Neural progenitor cell (in vitro differentiated cells): ENCODE measurements at regions not wholly inside any gene's neighbourhood (a gene's known extent, or its start where the extent isn't known, plus 50 kb on each side); places are given as distances from the start of the nearest gene placed in this dataset.
"Not testable (repeated sequence)": the region's sequence is repeated elsewhere in the genome, so short reads cannot be mapped to it uniquely, and the experiment has no call there.

Experiments
- DNase-seq: peaks from one replicate; pipeline ENCODE4 v3.0.0-alpha.2; 2016; ENCODE audit warnings: low spot score
- H2AFZ ChIP-seq: fragments of 200-600 bp; sonication (generic); replicated peaks from 2 replicates; pipeline ENCODE4 v1.6.1; 2016; ENCODE audit warnings: antibody characterized with exemption
- H3F3A ChIP-seq: fragments of 200-600 bp; sonication (generic); 2 replicates; pipeline ENCODE4 v1.6.1; 2016; ENCODE audit warnings: antibody characterized with exemption, low read depth
- H3K27ac ChIP-seq: fragments of 200-600 bp; sonication (generic); 2 replicates; pipeline ENCODE4 v1.5.1; 2016; ENCODE audit warnings: mild to moderate bottlenecking
- H3K27me3 ChIP-seq: fragments of 200-600 bp; sonication (generic); 2 replicates; pipeline ENCODE4 v1.6.1; 2016; ENCODE audit warnings: mild to moderate bottlenecking, moderate library complexity
- H3K36me3 ChIP-seq: fragments of 200-600 bp; sonication (generic); 2 replicates; pipeline ENCODE4 v1.5.1; 2016
- H3K4me1 ChIP-seq: fragments of 200-600 bp; sonication (generic); 2 replicates; pipeline ENCODE4 v1.6.1; 2016; ENCODE audit warnings: mixed run types
- H3K4me2 ChIP-seq: fragments of 200-600 bp; sonication (generic); 2 replicates; pipeline ENCODE4 v1.6.1; 2016
- H3K4me3 ChIP-seq: fragments of 200-600 bp; sonication (generic); 2 replicates; pipeline ENCODE4 v1.5.1; 2016
- H3K79me2 ChIP-seq: fragments of 200-600 bp; sonication (generic); 2 replicates; pipeline ENCODE4 v1.6.1; 2016; ENCODE audit warnings: low read depth
- H3K9ac ChIP-seq: fragments of 200-600 bp; sonication (generic); 2 replicates; pipeline ENCODE4 v1.6.1; 2016
- H3K9me3 ChIP-seq: fragments of 200-600 bp; sonication (generic); 2 replicates; pipeline ENCODE4 v1.5.1; 2016; ENCODE audit warnings: low read depth
- H4K20me1 ChIP-seq: fragments of 200-600 bp; sonication (generic); 2 replicates; pipeline ENCODE4 v1.6.1; 2016; ENCODE audit warnings: low read depth
- H3K27ac Mint-ChIP-seq: 3 replicates; pipeline ENCODE4 v1.8.0; 2021; ENCODE audit warnings: mixed read lengths
- H3K27me3 Mint-ChIP-seq: 2 replicates; pipeline ENCODE4 v1.8.0; 2022; ENCODE audit warnings: low read depth, mild to moderate bottlenecking, inconsistent platforms, moderate library complexity, mixed read lengths; ENCODE audit not compliant: insufficient read depth
- H3K36me3 Mint-ChIP-seq: 3 replicates; pipeline ENCODE4 v1.8.0; 2021; ENCODE audit warnings: mixed read lengths
- H3K4me1 Mint-ChIP-seq: 3 replicates; pipeline ENCODE4 v1.8.0; 2021; ENCODE audit warnings: mixed read lengths
- H3K4me3 Mint-ChIP-seq: 3 replicates; pipeline ENCODE4 v1.8.0; 2021; ENCODE audit warnings: mild to moderate bottlenecking, moderate library complexity, mixed read lengths
- H3K9me3 Mint-ChIP-seq: 3 replicates; pipeline ENCODE4 v1.8.0; 2020; ENCODE audit warnings: mixed read lengths
- EZH2 ChIP-seq: fragments of 200-600 bp; sonication (generic); IDR thresholded peaks from 2 replicates; pipeline ENCODE4 v1.6.1; 2017; ENCODE audit warnings: antibody characterized with exemption, mild to moderate bottlenecking, moderate library complexity
- EZH2phosphoT487 ChIP-seq: fragments of 200-600 bp; sonication (generic); IDR thresholded peaks from 2 replicates; pipeline ENCODE4 v1.6.1; 2017; ENCODE audit warnings: antibody characterized with exemption
- TF ChIP-seq, protein P1 (sequence below): fragments of 200-600 bp; sonication (generic); IDR thresholded peaks from 2 replicates; pipeline ENCODE4 v1.5.1; 2017; ENCODE audit warnings: antibody characterized with exemption, mild to moderate bottlenecking

GRCh38 chr16:85240982-85241924 is 129.0 kb upstream of the CIBAR2 start:
- TF ChIP-seq EZH2phosphoT487, result no peak
- TF ChIP-seq, protein P1, sequence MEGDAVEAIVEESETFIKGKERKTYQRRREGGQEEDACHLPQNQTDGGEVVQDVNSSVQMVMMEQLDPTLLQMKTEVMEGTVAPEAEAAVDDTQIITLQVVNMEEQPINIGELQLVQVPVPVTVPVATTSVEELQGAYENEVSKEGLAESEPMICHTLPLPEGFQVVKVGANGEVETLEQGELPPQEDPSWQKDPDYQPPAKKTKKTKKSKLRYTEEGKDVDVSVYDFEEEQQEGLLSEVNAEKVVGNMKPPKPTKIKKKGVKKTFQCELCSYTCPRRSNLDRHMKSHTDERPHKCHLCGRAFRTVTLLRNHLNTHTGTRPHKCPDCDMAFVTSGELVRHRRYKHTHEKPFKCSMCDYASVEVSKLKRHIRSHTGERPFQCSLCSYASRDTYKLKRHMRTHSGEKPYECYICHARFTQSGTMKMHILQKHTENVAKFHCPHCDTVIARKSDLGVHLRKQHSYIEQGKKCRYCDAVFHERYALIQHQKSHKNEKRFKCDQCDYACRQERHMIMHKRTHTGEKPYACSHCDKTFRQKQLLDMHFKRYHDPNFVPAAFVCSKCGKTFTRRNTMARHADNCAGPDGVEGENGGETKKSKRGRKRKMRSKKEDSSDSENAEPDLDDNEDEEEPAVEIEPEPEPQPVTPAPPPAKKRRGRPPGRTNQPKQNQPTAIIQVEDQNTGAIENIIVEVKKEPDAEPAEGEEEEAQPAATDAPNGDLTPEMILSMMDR, result no peak
- no peak for TF ChIP-seq EZH2
- no peak overlapping the region for H3K9ac ChIP-seq
- no peak overlapping the region for H3K4me3 ChIP-seq
- peaks cover 4% of the 10 kb centered on the region for H4K20me1 ChIP-seq
- DNase-seq, result no peak
- H3K27me3 ChIP-seq, result no peaks in the 10 kb centered on the region
- no peak overlapping the region for H3K4me3 Mint-ChIP-seq
- H3K36me3 Mint-ChIP-seq, result no peaks in the 10 kb centered on the region
- H3K9me3 ChIP-seq, result no peaks in the 10 kb centered on the region
- H3K4me2 ChIP-seq, result no peak overlapping the region
- no peaks in the 10 kb centered on the region for H3K79me2 ChIP-seq
- H3K27ac ChIP-seq, result no peak overlapping the region
- peaks cover 13% of the 10 kb centered on the region for H3K27me3 Mint-ChIP-seq
- H3K36me3 ChIP-seq, result no peaks in the 10 kb centered on the region
- H3K4me1 Mint-ChIP-seq, result peaks cover 36% of the 10 kb centered on the region
- no peaks in the 10 kb centered on the region for H3K9me3 Mint-ChIP-seq
- H2AFZ ChIP-seq, result no peak overlapping the region
- H3K4me1 ChIP-seq, result peaks cover 9% of the 10 kb centered on the region
- no peak overlapping the region for H3K27ac Mint-ChIP-seq
- H3F3A ChIP-seq, result peaks cover 6% of the 10 kb centered on the region

- H2AFZ ChIP-seq, result no peak overlapping the region
- no peak overlapping the region for H3K4me2 ChIP-seq
- no peaks in the 10 kb centered on the region for H3K27me3 ChIP-seq
- peaks cover 10% of the 10 kb centered on the region for H3K27me3 Mint-ChIP-seq
- no peak overlapping the region for H3K27ac ChIP-seq
- no peaks in the 10 kb centered on the region for H3K79me2 ChIP-seq
- peaks cover 4% of the 10 kb centered on the region for H4K20me1 ChIP-seq
- H3K27ac Mint-ChIP-seq, result peak overlapping the region; percentile 72
- DNase-seq, result no peak
- TF ChIP-seq EZH2phosphoT487 (no peak), EZH2 (no peak)
- TF ChIP-seq, protein P1, result no peak
- H3K4me3 Mint-ChIP-seq, result no peak overlapping the region
- no peak overlapping the region for H3K4me3 ChIP-seq
- peaks cover 16% of the 10 kb centered on the region for H3K4me1 ChIP-seq
- no peaks in the 10 kb centered on the region for H3K36me3 Mint-ChIP-seq
- H3K36me3 ChIP-seq, result no peaks in the 10 kb centered on the region
- no peaks in the 10 kb centered on the region for H3K9me3 ChIP-seq
- peaks cover 36% of the 10 kb centered on the region for H3K4me1 Mint-ChIP-seq
- H3F3A ChIP-seq, result peaks cover 5% of the 10 kb centered on the region
- H3K9ac ChIP-seq, result no peak overlapping the region
- no peaks in the 10 kb centered on the region for H3K9me3 Mint-ChIP-seq
Observed at GRCh38 chr16:85242140-85242539, 129.9 kb upstream of the CIBAR2 start.

DNA sequence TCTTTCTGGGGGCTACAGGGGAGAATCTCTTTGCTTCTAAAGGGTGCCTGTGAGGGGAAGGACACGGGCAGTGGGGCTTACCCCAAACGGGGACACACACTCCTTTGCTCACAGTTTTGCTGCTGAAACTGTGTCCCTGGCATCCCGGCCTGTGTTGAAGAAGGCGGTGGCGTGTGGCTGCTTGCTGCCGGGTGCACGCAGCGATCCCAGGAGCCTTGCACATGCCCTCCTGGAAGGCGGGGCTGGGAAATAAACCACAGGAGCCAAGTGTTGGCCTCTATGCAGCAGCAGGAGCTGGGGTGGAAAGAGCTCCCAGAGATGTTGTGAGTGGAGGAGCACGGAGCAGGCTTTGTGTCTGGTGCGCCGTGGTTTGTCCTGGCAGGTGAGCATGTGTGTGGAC is 131.0 kb upstream of the CIBAR2 start:
- no peaks in the 10 kb centered on the region for H3K27me3 ChIP-seq
- H3K9me3 ChIP-seq, result no peaks in the 10 kb centered on the region
- no peak overlapping the region for H3K27ac ChIP-seq
- no peak overlapping the region for H3K4me2 ChIP-seq
- H4K20me1 ChIP-seq, result peaks cover 4% of the 10 kb centered on the region
- peaks cover 5% of the 10 kb centered on the region for H3F3A ChIP-seq
- Mint-ChIP-seq H3K4me3 (no peak overlapping the region), H3K9me3 (no peaks in the 10 kb centered on the region), H3K27me3 (peaks cover 10% of the 10 kb centered on the region), H3K27ac (no peak overlapping the region), H3K36me3 (no peaks in the 10 kb centered on the region), H3K4me1 (peaks cover 33% of the 10 kb centered on the region)
- H3K79me2 ChIP-seq, result no peaks in the 10 kb centered on the region
- no peak overlapping the region for H3K9ac ChIP-seq
- H3K4me1 ChIP-seq, result peaks cover 12% of the 10 kb centered on the region
- H3K4me3 ChIP-seq, result no peak overlapping the region
- H2AFZ ChIP-seq, result no peak overlapping the region
- DNase-seq, result no peak
- TF ChIP-seq EZH2phosphoT487, result no peak
- TF ChIP-seq, protein P1, result no peak
- no peak for TF ChIP-seq EZH2
- no peaks in the 10 kb centered on the region for H3K36me3 ChIP-seq

- H3K9me3 Mint-ChIP-seq, H3K79me2 ChIP-seq, H3K4me3 ChIP-seq, H3K27ac ChIP-seq, H3K27ac Mint-ChIP-seq, H3K27me3 ChIP-seq, H3K4me2 ChIP-seq, H3K4me1 ChIP-seq, H3F3A ChIP-seq, DNase-seq, H3K36me3 Mint-ChIP-seq, H3K9ac ChIP-seq, H3K36me3 ChIP-seq, H2AFZ ChIP-seq, H3K4me3 Mint-ChIP-seq, H3K9me3 ChIP-seq, H4K20me1 ChIP-seq: not testable (repeated sequence)
- Mint-ChIP-seq H3K27me3 (peaks cover 10% of the 10 kb centered on the region), H3K4me1 (peaks cover 36% of the 10 kb centered on the region)
Observed at GRCh38 chr16:85244452-85244851, 132.2 kb upstream of the CIBAR2 start.
